ENCODE measurements at regions not wholly inside any gene's neighbourhood (a gene's known extent, or its start where the extent isn't known, plus 50 kb on each side); places are given as distances from the start of the nearest gene placed in this dataset.

GRCh38 chr12:23455283-23455682 lies 494.2 kb downstream of the SOX5 start:
- H3K27ac ChIP-seq (ENCODE audit: low read length) = no peak overlapping the region
- Mint-ChIP-seq H3K36me3 (no peaks in the 10 kb centered on the region), H3K27me3 (ENCODE audit: low read depth in 2 of 2) (no peaks in the 10 kb centered on the region), H3K27ac (no peak overlapping the region), H3K4me1 (no peaks in the 10 kb centered on the region), H3K9me3 (peaks cover 12 to 16% of the 10 kb centered on the region in 2 donors), H3K4me3 (no peak overlapping the region)
- ATAC-seq = no peak
- no peak overlapping the region for H3K4me3 ChIP-seq (ENCODE audit: low read length)
- H3K4me1 ChIP-seq (ENCODE audit: control insufficient read depth, insufficient read depth, low read length) = no peaks in the 10 kb centered on the region
- 73% methylated on average over 2 of the region's 2 CpGs for WGBS (ENCODE audit: insufficient coverage)
- no peaks in the 10 kb centered on the region for H3K27me3 ChIP-seq (ENCODE audit: control insufficient read depth, insufficient read depth, low read length)
- H3K36me3 ChIP-seq (ENCODE audit: control insufficient read depth, insufficient read depth, low read length) = no peaks in the 10 kb centered on the region
- intact Hi-C loops (cut with micrococcal nuclease) = no loop called here
- no peak for DNase-seq
- no peaks in the 10 kb centered on the region for H3K9me3 ChIP-seq (ENCODE audit: control insufficient read depth, insufficient read depth, low read length)
- no peak for TF ChIP-seq CTCF (IDR thresholded peaks at IDR 0.05)

- H3K27me3 ChIP-seq (ENCODE audit: control insufficient read depth, insufficient read depth, low read length) = no peaks in the 10 kb centered on the region
- TF ChIP-seq CTCF (IDR thresholded peaks at IDR 0.05) = no peak
- Mint-ChIP-seq H3K27ac (no peak overlapping the region), H3K27me3 (ENCODE audit: low read depth in 2 of 2) (no peaks in the 10 kb centered on the region), H3K9me3 (peaks cover 17 to 18% of the 10 kb centered on the region in 2 donors), H3K4me3 (no peak overlapping the region), H3K36me3 (peaks cover 9% of the 10 kb centered on the region), H3K4me1 (no peaks in the 10 kb centered on the region)
- H3K27ac ChIP-seq (ENCODE audit: low read length) = no peak overlapping the region
- no peaks in the 10 kb centered on the region for H3K4me1 ChIP-seq (ENCODE audit: control insufficient read depth, insufficient read depth, low read length)
- no peaks in the 10 kb centered on the region for H3K36me3 ChIP-seq (ENCODE audit: control insufficient read depth, insufficient read depth, low read length)
- intact Hi-C loops (cut with micrococcal nuclease) = no loop called here
- H3K9me3 ChIP-seq (ENCODE audit: control insufficient read depth, insufficient read depth, low read length) = no peaks in the 10 kb centered on the region
- 79% methylated on average over 1 of the region's 2 CpGs for WGBS (ENCODE audit: insufficient coverage)
- ATAC-seq (no peak), DNase-seq (no peak)
- H3K4me3 ChIP-seq (ENCODE audit: low read length) = no peak overlapping the region
Observed at GRCh38 chr12:23458640-23459039, 490.8 kb downstream of the SOX5 start.

- H3K36me3 Mint-ChIP-seq = peaks cover 17% of the 10 kb centered on the region
- no peaks in the 10 kb centered on the region for H3K36me3 ChIP-seq (ENCODE audit: control insufficient read depth, insufficient read depth, low read length)
- peaks cover 11% of the 10 kb centered on the region for H3K9me3 ChIP-seq (ENCODE audit: control insufficient read depth, insufficient read depth, low read length)
- intact Hi-C loops (cut with micrococcal nuclease) = no loop called here
- DNase-seq = no peak
- no peak overlapping the region for H3K27ac ChIP-seq (ENCODE audit: low read length)
- H3K4me1 Mint-ChIP-seq = no peaks in the 10 kb centered on the region
- no peaks in the 10 kb centered on the region for H3K4me1 ChIP-seq (ENCODE audit: control insufficient read depth, insufficient read depth, low read length)
- no peak overlapping the region for H3K4me3 Mint-ChIP-seq
- no peak overlapping the region for H3K27ac Mint-ChIP-seq
- TF ChIP-seq CTCF (IDR thresholded peaks at IDR 0.05) = no peak
- WGBS (ENCODE audit: insufficient coverage) = 88% methylated on average over 1 of the region's 3 CpGs
- H3K27me3 Mint-ChIP-seq (ENCODE audit: low read depth in 2 of 2) = no peaks in the 10 kb centered on the region
- no peaks in the 10 kb centered on the region for H3K27me3 ChIP-seq (ENCODE audit: control insufficient read depth, insufficient read depth, low read length)
- ATAC-seq = no peak
- peaks cover 25 to 33% of the 10 kb centered on the region in 2 donors for H3K9me3 Mint-ChIP-seq
- no peak overlapping the region for H3K4me3 ChIP-seq (ENCODE audit: low read length)
Observed at GRCh38 chr12:23462546-23462945, 486.9 kb downstream of the SOX5 start.

GRCh38 chr12:23463172-23463571 lies 486.3 kb downstream of the SOX5 start:
- DNase-seq = no peak
- Histone ChIP-seq H3K9me3 (ENCODE audit: control insufficient read depth, insufficient read depth, low read length) (peaks cover 11% of the 10 kb centered on the region), H3K4me3 (ENCODE audit: low read length) (no peak overlapping the region), H3K27ac (ENCODE audit: low read length) (no peak overlapping the region), H3K27me3 (ENCODE audit: control insufficient read depth, insufficient read depth, low read length) (no peaks in the 10 kb centered on the region), H3K36me3 (ENCODE audit: control insufficient read depth, insufficient read depth, low read length) (no peaks in the 10 kb centered on the region), H3K4me1 (ENCODE audit: control insufficient read depth, insufficient read depth, low read length) (no peaks in the 10 kb centered on the region)
- Mint-ChIP-seq H3K4me3 (no peak overlapping the region), H3K27ac (no peak overlapping the region), H3K4me1 (no peaks in the 10 kb centered on the region), H3K27me3 (ENCODE audit: low read depth in 2 of 2) (no peaks in the 10 kb centered on the region), H3K36me3 (peaks cover 17% of the 10 kb centered on the region), H3K9me3 (peaks cover 28 to 37% of the 10 kb centered on the region in 2 donors)
- no CpG with 5 or more reads among the region's 1 CpG for WGBS (ENCODE audit: insufficient coverage)
- no peak for TF ChIP-seq CTCF (IDR thresholded peaks at IDR 0.05)
- intact Hi-C loops (cut with micrococcal nuclease) = no loop called here
- ATAC-seq = no peak
